MM.1S (cell line): ENCODE measurements at regions not wholly inside any gene's neighbourhood (a gene's known extent, or its start where the extent isn't known, plus 50 kb on each side); places are given as distances from the start of the nearest gene placed in this dataset.

ENCODE experiments used
- DNase-seq: peaks from one replicate; pipeline ENCODE4 v3.0.0-alpha.2; 2015
- H2AFZ ChIP-seq: fragments of 300-600 bp; sonication (generic); 2 replicates; pipeline ENCODE4 v1.6.0; 2016; ENCODE audit warnings: antibody characterized with exemption, low read length
- H3F3A ChIP-seq: fragments of 300-600 bp; sonication (generic); 2 replicates; pipeline ENCODE4 v1.6.1; 2016; ENCODE audit warnings: mild to moderate bottlenecking, antibody characterized with exemption, low read length, moderate library complexity, mixed read lengths; ENCODE audit not compliant: insufficient read depth
- H3K27ac ChIP-seq: fragments of 300-600 bp; sonication (generic); 2 replicates; pipeline ENCODE4 v1.5.1; 2016; ENCODE audit warnings: mild to moderate bottlenecking, low read length
- H3K27me3 ChIP-seq: fragments of 300-600 bp; sonication (generic); replicated peaks from 2 replicates; pipeline ENCODE4 v1.6.0; 2016; ENCODE audit warnings: low read length; ENCODE audit not compliant: insufficient read depth
- H3K36me3 ChIP-seq: fragments of 300-600 bp; sonication (generic); replicated peaks from 2 replicates; pipeline ENCODE4 v1.6.1; 2016; ENCODE audit warnings: mild to moderate bottlenecking, low read length, mixed read lengths; ENCODE audit not compliant: insufficient read depth
- H3K4me1 ChIP-seq: fragments of 300-600 bp; sonication (generic); 2 replicates; pipeline ENCODE4 v1.6.1; 2016; ENCODE audit warnings: low read length, mixed read lengths
- H3K4me2 ChIP-seq: fragments of 300-600 bp; sonication (generic); 2 replicates; pipeline ENCODE4 v1.6.0; 2016; ENCODE audit warnings: low read depth, low read length
- H3K4me3 ChIP-seq: fragments of 300-600 bp; sonication (generic); 2 replicates; pipeline ENCODE4 v1.5.1; 2016; ENCODE audit warnings: low read length, mixed read lengths
- H3K79me2 ChIP-seq: fragments of 300-600 bp; sonication (generic); 2 replicates; pipeline ENCODE4 v1.6.1; 2016; ENCODE audit warnings: mixed run types, low read length, mixed read lengths
- H3K9ac ChIP-seq: fragments of 300-600 bp; sonication (generic); 2 replicates; pipeline ENCODE4 v1.6.1; 2016; ENCODE audit warnings: low read length, mixed read lengths
- H3K9me2 ChIP-seq: fragments of 300-600 bp; sonication (generic); replicated peaks from 2 replicates; pipeline ENCODE4 v1.6.1; 2016; ENCODE audit warnings: mild to moderate bottlenecking, low read length, mixed read lengths; ENCODE audit not compliant: insufficient read depth
- H3K9me3 ChIP-seq: fragments of 300-600 bp; sonication (generic); replicated peaks from 2 replicates; pipeline ENCODE4 v1.6.1; 2016; ENCODE audit warnings: mild to moderate bottlenecking, low read length, mixed read lengths; ENCODE audit not compliant: insufficient read depth
- H4K20me1 ChIP-seq: fragments of 300-600 bp; sonication (generic); 2 replicates; pipeline ENCODE4 v1.6.1; 2016; ENCODE audit warnings: mild to moderate bottlenecking, low read length, moderate library complexity, mixed read lengths; ENCODE audit not compliant: insufficient read depth
- EZH2 ChIP-seq: fragments of 300-600 bp; sonication (generic); optimal IDR thresholded peaks from 2 replicates; pipeline ENCODE3; 2017; ENCODE audit warnings: low read depth, mild to moderate bottlenecking, antibody characterized with exemption, low read length, mixed read lengths
- EZH2phosphoT487 ChIP-seq: fragments of 300-600 bp; sonication (generic); IDR thresholded peaks from 2 replicates; pipeline ENCODE4 v1.6.1; 2018; ENCODE audit warnings: antibody characterized with exemption, low read length
- TF ChIP-seq, protein P1 (sequence below): fragments of 300-600 bp; sonication (generic); IDR thresholded peaks from 2 replicates; pipeline ENCODE4 v1.5.1; 2016; ENCODE audit warnings: antibody characterized with exemption, low read length, mixed read lengths

DNA sequence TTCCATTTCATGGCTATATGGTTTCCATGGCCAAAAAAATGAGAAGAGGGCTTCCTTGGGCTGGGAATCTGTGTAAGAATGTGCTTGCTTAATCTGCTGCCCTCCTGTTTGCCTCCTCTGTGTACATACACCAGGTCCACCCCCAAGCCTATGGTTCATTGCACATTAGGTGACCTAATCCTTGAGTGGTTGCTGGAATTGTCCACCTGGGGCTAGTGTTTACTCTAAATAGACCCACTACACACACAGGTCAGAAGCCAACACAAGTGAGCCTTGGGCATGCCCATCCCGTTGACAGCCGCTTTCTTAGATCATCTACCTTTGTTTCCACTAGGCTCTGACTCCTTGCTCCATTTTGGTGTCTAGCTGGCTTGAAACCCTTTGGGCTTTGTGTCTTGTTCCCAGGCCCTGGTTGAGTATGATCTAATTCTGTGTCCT is 59.2 kb upstream of the ATL2 start:
- Histone ChIP-seq H2AFZ (no peak overlapping the region), H3K27me3 (no peaks in the 10 kb centered on the region), H4K20me1 (no peaks in the 10 kb centered on the region), H3K36me3 (no peaks in the 10 kb centered on the region), H3K4me3 (no peak overlapping the region), H3K9me2 (no peaks in the 10 kb centered on the region), H3K9ac (no peak overlapping the region), H3K27ac (no peak overlapping the region), H3F3A (no peaks in the 10 kb centered on the region), H3K4me2 (no peak overlapping the region), H3K79me2 (no peaks in the 10 kb centered on the region), H3K9me3 (no peaks in the 10 kb centered on the region), H3K4me1 (0 out of 2 replicates have a peak, but pooled peaks cover 4% of the 10 kb centered on the region)
- DNase-seq: no peak
- TF ChIP-seq, protein P1, sequence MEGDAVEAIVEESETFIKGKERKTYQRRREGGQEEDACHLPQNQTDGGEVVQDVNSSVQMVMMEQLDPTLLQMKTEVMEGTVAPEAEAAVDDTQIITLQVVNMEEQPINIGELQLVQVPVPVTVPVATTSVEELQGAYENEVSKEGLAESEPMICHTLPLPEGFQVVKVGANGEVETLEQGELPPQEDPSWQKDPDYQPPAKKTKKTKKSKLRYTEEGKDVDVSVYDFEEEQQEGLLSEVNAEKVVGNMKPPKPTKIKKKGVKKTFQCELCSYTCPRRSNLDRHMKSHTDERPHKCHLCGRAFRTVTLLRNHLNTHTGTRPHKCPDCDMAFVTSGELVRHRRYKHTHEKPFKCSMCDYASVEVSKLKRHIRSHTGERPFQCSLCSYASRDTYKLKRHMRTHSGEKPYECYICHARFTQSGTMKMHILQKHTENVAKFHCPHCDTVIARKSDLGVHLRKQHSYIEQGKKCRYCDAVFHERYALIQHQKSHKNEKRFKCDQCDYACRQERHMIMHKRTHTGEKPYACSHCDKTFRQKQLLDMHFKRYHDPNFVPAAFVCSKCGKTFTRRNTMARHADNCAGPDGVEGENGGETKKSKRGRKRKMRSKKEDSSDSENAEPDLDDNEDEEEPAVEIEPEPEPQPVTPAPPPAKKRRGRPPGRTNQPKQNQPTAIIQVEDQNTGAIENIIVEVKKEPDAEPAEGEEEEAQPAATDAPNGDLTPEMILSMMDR: no peak
- TF ChIP-seq EZH2phosphoT487: no peak
- TF ChIP-seq EZH2: no peak

DNA sequence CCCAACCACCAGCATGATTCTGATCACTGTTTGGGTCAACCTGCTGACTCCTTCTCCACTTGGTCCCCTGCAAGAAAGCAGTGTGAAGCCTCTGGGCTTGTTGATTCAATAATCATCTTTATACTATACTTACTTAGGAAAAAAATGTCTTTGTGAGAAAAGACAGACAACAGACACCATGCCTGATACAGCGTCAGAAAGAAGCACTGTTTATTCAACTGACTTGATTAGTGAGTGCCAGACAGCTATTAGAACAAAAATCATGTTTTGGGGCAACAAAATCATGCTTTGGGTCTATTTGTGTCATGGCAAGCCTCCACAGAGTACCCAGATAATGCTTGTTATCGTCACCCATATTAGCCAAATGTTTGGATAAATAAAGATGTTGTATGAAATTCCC is 58.7 kb upstream of the ATL2 start:
- Histone ChIP-seq H3F3A (no peaks in the 10 kb centered on the region), H3K79me2 (no peaks in the 10 kb centered on the region), H2AFZ (no peak overlapping the region), H3K9me2 (no peaks in the 10 kb centered on the region), H3K4me1 (0 out of 2 replicates have a peak, but pooled peaks cover 4% of the 10 kb centered on the region), H3K9ac (no peak overlapping the region), H3K36me3 (no peaks in the 10 kb centered on the region), H3K4me3 (no peak overlapping the region), H3K4me2 (no peak overlapping the region), H4K20me1 (no peaks in the 10 kb centered on the region), H3K27ac (no peak overlapping the region), H3K27me3 (no peaks in the 10 kb centered on the region), H3K9me3 (no peaks in the 10 kb centered on the region)
- no peak for DNase-seq
- TF ChIP-seq EZH2 (no peak), EZH2phosphoT487 (no peak)
- TF ChIP-seq, protein P1: no peak

DNA sequence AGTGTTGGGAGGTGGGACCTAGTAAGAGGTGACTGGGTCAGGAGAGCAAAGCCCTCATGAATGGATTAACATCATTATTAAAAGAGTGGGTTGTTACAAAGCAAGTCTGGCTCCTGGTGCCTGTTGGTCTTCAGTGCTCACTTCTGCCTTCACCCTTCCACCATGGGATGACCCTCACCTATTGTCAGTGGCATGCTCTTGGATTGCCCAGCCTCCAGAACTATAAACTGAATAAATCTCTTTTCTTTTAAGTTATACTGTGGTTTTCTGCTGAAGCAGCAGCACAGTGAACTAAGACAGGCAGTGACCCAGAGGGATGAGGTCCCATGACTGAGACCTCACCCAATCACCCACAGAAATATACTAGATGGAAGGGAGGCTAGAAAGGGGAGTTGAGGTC is 57.5 kb upstream of the ATL2 start:
- no peak overlapping the region for H3K27ac ChIP-seq
- H3K9me3 ChIP-seq: no peaks in the 10 kb centered on the region
- no peaks in the 10 kb centered on the region for H3K9me2 ChIP-seq
- no peak overlapping the region for H2AFZ ChIP-seq
- no peak overlapping the region for H3K4me3 ChIP-seq
- H3K4me1 ChIP-seq: 0 out of 2 replicates have a peak, but pooled peaks cover 4% of the 10 kb centered on the region
- H3F3A ChIP-seq: no peaks in the 10 kb centered on the region
- TF ChIP-seq EZH2phosphoT487: no peak
- no peak for TF ChIP-seq EZH2
- TF ChIP-seq, protein P1: no peak
- H3K27me3 ChIP-seq: no peaks in the 10 kb centered on the region
- no peaks in the 10 kb centered on the region for H3K36me3 ChIP-seq
- H3K9ac ChIP-seq: no peak overlapping the region
- H3K79me2 ChIP-seq: no peaks in the 10 kb centered on the region
- H3K4me2 ChIP-seq: no peak overlapping the region
- DNase-seq: no peak
- no peaks in the 10 kb centered on the region for H4K20me1 ChIP-seq
